ENCODE measurements at regions not wholly inside any gene's neighbourhood (a gene's known extent, or its start where the extent isn't known, plus 50 kb on each side); places are given as distances from the start of the nearest gene placed in this dataset.

GRCh38 chr1:70893381-70893780 lies 154.2 kb downstream of the PTGER3 start:
- no peak for TF ChIP-seq CTCF (IDR thresholded peaks at IDR 0.05)
- no peak for TF ChIP-seq POLR2AphosphoS5 (IDR thresholded peaks at IDR 0.05)
- TF ChIP-seq POLR2A (IDR thresholded peaks at IDR 0.05) = no peak

Data from sigmoid colon (tissue), 4 donors.